SK-N-SH (cell line): ENCODE measurements at regions not wholly inside any gene's neighbourhood (a gene's known extent, or its start where the extent isn't known, plus 50 kb on each side); places are given as distances from the start of the nearest gene placed in this dataset.

Source experiments
- CTCF ChIA-PET: fragments of 300-600, 350-600 bp; formaldehyde crosslinking; extraction: SDS; loops from one replicate; lab custom pipeline; 2021; lab: Yijun Ruan, JAX
- POLR2A ChIA-PET: fragments of 350-600 bp; sonication (Branson Sonifier 250); formaldehyde crosslinking; extraction: SDS; loops from one replicate; lab custom pipeline; 2020; ENCODE audit warnings: antibody characterized with exemption, inconsistent platforms; lab: Yijun Ruan, JAX
- DNase-seq: peaks from one replicate; pipeline ENCODE4 v3.0.0; 2012
- H2AFZ ChIP-seq: fragments of 200-600 bp; sonication (generic); 2 replicates; pipeline ENCODE4 v1.8.1; 2016; ENCODE audit warnings: antibody characterized with exemption, mild to moderate bottlenecking, low read depth
- H3F3A ChIP-seq: fragments of 200-600 bp; sonication (generic); replicated peaks from 2 replicates; pipeline ENCODE3; 2016; ENCODE audit warnings: antibody characterized with exemption, mild to moderate bottlenecking; ENCODE audit not compliant: insufficient read depth
- H3K27ac ChIP-seq, 2 experiments: fragments of 200-500 bp in 1 of 2; fragments of 200-600 bp in 1 of 2; sonication (Bioruptor generic) in 1 of 2; sonication (generic), shearing (Covaris generic) in 1 of 2; 2 replicates each; pipeline versions ENCODE4 v1.5.1 to v1.6.1; 2014 to 2016; ENCODE audit warnings: low read depth in 2 of 2, inconsistent platforms in 1 of 2, low read length in 1 of 2, mild to moderate bottlenecking in 1 of 2, mixed read lengths in 1 of 2
- H3K27me3 ChIP-seq: fragments of 200-600 bp; sonication (generic), shearing (Covaris generic); 2 replicates; pipeline ENCODE4 v1.6.1; 2016; ENCODE audit warnings: mixed run types; ENCODE audit not compliant: insufficient read depth
- H3K36me3 ChIP-seq, 2 experiments: fragments of 200-500 bp in 1 of 2; fragments of 200-600 bp in 1 of 2; sonication (Bioruptor generic) in 1 of 2; sonication (generic) in 1 of 2; replicated peaks in 1 of 2; 2 replicates each; pipeline versions ENCODE3 to v1.5.1; 2014 to 2016; ENCODE audit warnings: low read length in 1 of 2, mild to moderate bottlenecking in 1 of 2; ENCODE audit not compliant: insufficient read depth in 2 of 2, control insufficient read depth in 1 of 2
- H3K4me1 ChIP-seq, 2 experiments: fragments of 200-500 bp in 1 of 2; fragments of 200-600 bp in 1 of 2; sonication (Bioruptor generic) in 1 of 2; sonication (generic), shearing (Covaris generic) in 1 of 2; 2 replicates each; pipeline versions ENCODE4 v1.5.1 to v1.6.1; 2014 to 2016; ENCODE audit warnings: low read depth in 1 of 2, low read length in 1 of 2, mixed run types in 1 of 2; ENCODE audit not compliant: insufficient read depth in 2 of 2, control insufficient read depth in 1 of 2
- H3K4me2 ChIP-seq: fragments of 200-600 bp; sonication (generic), shearing (Covaris generic); 2 replicates; pipeline ENCODE4 v1.6.1; 2017; ENCODE audit warnings: mixed run types
- H3K4me3 ChIP-seq, 2 experiments: fragments of 200-500 bp in 1 of 2; fragments of 200-600 bp in 1 of 2; sonication (Bioruptor generic) in 1 of 2; sonication (generic), shearing (Covaris generic) in 1 of 2; 2 replicates each; pipeline versions ENCODE4 v1.5.1 to v1.8.1; 2014 to 2016; ENCODE audit warnings: low read depth in 2 of 2, inconsistent platforms in 1 of 2, low read length in 1 of 2, mild to moderate bottlenecking in 1 of 2, mixed read lengths in 1 of 2, moderate library complexity in 1 of 2
- H3K79me2 ChIP-seq: fragments of 200-600 bp; sonication (generic); 2 replicates; pipeline ENCODE4 v1.8.1; 2017; ENCODE audit warnings: mild to moderate bottlenecking; ENCODE audit not compliant: insufficient read depth
- H3K9ac ChIP-seq: fragments of 200-600 bp; sonication (generic); 2 replicates; pipeline ENCODE4 v1.6.1; 2017; ENCODE audit warnings: mixed run types
- H3K9me2 ChIP-seq: fragments of 200-600 bp; sonication (generic); 2 replicates; pipeline ENCODE4 v1.6.1; 2017; ENCODE audit warnings: mixed run types
- H3K9me3 ChIP-seq: fragments of 200-600 bp; sonication (generic); 2 replicates; pipeline ENCODE4 v1.6.1; 2017; ENCODE audit warnings: mixed run types, mild to moderate bottlenecking, moderate library complexity
- H4K20me1 ChIP-seq: fragments of 200-600 bp; sonication (generic); 2 replicates; pipeline ENCODE4 v1.6.1; 2017; ENCODE audit warnings: mild to moderate bottlenecking, mixed run types; ENCODE audit not compliant: insufficient read depth
- CHD2 ChIP-seq: fragments of 150-350 bp; IDR thresholded peaks from 2 replicates; pipeline ENCODE4 v1.6.1; 2018; ENCODE audit warnings: low read length; ENCODE audit not compliant: partially characterized antibody
- ELF1 ChIP-seq: IDR thresholded peaks from 2 replicates; pipeline ENCODE4 v1.4.0; 2012
- FOXJ3 ChIP-seq: sonication (generic); formaldehyde crosslinking; IDR thresholded peaks from 2 replicates; pipeline ENCODE4 v1.5.1; 2020; ENCODE audit warnings: mild to moderate bottlenecking, missing genetic modification reagents
- FOXM1 ChIP-seq: IDR thresholded peaks from 2 replicates; pipeline ENCODE4 v1.4.0; 2012; ENCODE audit warnings: low read depth, mild to moderate bottlenecking
- GABPA ChIP-seq: IDR thresholded peaks from 2 replicates; pipeline ENCODE4 v1.4.0; 2012; ENCODE audit warnings: low read depth, mild to moderate bottlenecking
- JUND ChIP-seq: IDR thresholded peaks from 2 replicates; pipeline ENCODE4 v1.4.0; 2012
- POLR2AphosphoS5 ChIP-seq: IDR thresholded peaks from 2 replicates; pipeline ENCODE4 v1.6.1; 2012; ENCODE audit warnings: low read depth, low read length
- RAD21 ChIP-seq: IDR thresholded peaks from 2 replicates; pipeline ENCODE4 v1.6.1; 2012; ENCODE audit warnings: mild to moderate bottlenecking, low read length
- RCOR1 ChIP-seq: fragments of 150-350 bp; IDR thresholded peaks from 2 replicates; pipeline ENCODE4 v1.6.1; 2017; ENCODE audit warnings: antibody characterized with exemption, low read length
- RXRA ChIP-seq: IDR thresholded peaks from 2 replicates; pipeline ENCODE4 v1.4.0; 2012; ENCODE audit warnings: low read depth, mild to moderate bottlenecking, borderline replicate concordance
- SIN3A ChIP-seq: IDR thresholded peaks from 2 replicates; pipeline ENCODE4 v1.6.1; 2012; ENCODE audit warnings: low read depth, mild to moderate bottlenecking, low read length, moderate library complexity, borderline replicate concordance
- TEAD4 ChIP-seq: IDR thresholded peaks from 2 replicates; pipeline ENCODE4 v1.4.0; 2012; ENCODE audit warnings: mild to moderate bottlenecking, borderline replicate concordance; ENCODE audit not compliant: insufficient read depth
- WGBS: methylation state at CpG from one replicate; pipeline ENCODE4 v1.1.6; 2017; ENCODE audit warnings: low lambda C conversion rate; 5-methylcytosine and 5-hydroxymethylcytosine counted together
- TF ChIP-seq, protein P1 (sequence below): fragments of 150-350 bp; IDR thresholded peaks from 2 replicates; pipeline ENCODE4 v1.6.1; 2017; ENCODE audit warnings: antibody characterized with exemption, low read length, low read depth, borderline replicate concordance
- TF ChIP-seq, protein P2 (sequence below): IDR thresholded peaks from 2 replicates; pipeline ENCODE4 v1.4.0; 2012; ENCODE audit warnings: low read depth, borderline replicate concordance
- TF ChIP-seq, protein P3 (sequence below): fragments of 150-350 bp; IDR thresholded peaks from 2 replicates; pipeline ENCODE4 v1.6.1; 2016; ENCODE audit warnings: mild to moderate bottlenecking, low read depth, low read length
- TF ChIP-seq, protein P4 (sequence below): fragments of 200-600 bp; sonication (generic); IDR thresholded peaks from 2 replicates; pipeline ENCODE4 v1.6.1; 2017; ENCODE audit warnings: antibody characterized with exemption, mild to moderate bottlenecking, moderate library complexity
- TF ChIP-seq, protein P5 (sequence below): IDR thresholded peaks from 2 replicates; pipeline ENCODE4 v1.4.0; 2012; ENCODE audit warnings: low read depth
- TF ChIP-seq, protein P6 (sequence below): IDR thresholded peaks from 2 replicates; pipeline ENCODE4; 2012

DNA sequence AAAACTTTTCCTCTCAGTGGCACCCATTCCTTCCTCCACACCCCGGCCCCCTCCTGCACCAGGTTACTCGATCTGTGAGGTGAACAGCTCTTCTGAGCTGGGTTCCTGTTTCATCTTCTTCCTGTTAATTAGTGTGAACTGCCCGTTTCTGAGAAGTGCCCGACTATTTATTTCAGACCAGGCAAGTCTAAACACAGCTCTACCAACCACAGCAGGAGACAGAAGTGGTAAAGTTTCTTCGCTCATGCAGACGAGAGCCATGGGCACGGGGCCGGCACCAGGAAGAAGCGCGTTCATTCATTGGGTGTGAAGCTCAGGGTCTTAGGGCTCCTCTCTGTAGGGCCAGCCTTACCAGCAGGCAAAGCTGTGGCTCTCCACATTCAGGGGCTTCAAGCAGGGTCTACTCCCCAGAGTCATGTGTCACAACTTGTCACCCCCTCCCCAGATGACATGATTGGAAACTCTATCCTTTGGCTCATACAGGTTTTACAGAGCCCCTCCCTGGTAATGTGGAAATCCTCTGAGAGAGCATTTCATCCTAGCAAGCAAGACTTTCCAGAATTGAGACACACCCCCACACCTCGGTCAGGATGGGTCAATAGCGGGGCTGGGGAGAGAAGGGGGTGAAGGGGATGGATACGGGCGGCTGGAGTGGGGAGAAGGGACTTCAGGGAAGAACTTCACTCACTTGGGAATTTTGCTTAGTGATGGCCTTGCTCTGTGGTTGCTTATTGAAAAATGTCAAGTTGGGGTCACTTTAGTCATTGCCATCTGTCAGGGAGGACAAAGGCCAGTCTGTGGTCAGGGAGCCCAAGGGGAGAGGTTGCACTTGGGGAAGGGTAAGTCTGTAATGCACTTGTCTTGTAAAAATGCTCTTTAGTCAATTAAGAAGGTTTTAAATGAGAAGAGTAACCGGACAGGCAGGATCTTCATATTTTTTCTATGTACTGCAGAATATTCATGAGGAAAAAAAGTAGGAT lies 121.6 kb upstream of the TRIM2 start:
- Histone ChIP-seq H4K20me1 (no peaks in the 10 kb centered on the region), H3K79me2 (no peaks in the 10 kb centered on the region), H3K9me3 (no peaks in the 10 kb centered on the region), H3K9ac (no peak overlapping the region), H3K4me1 (peaks cover 4 to 11% of the 10 kb centered on the region in 2 experiments; a peak in 2 of 4 replicates), H3F3A (no peaks in the 10 kb centered on the region), H3K4me3 (no peak overlapping the region), H3K9me2 (no peaks in the 10 kb centered on the region), H3K4me2 (peak overlapping the region; percentile 55; the same call in 1 of the 2 replicates), H3K27me3 (no peaks in the 10 kb centered on the region), H2AFZ (peak overlapping the region; percentile 67), H3K36me3 (no peaks in the 10 kb centered on the region), H3K27ac (no peak overlapping the region)
- ChIA-PET POLR2A (no interaction called here), CTCF (interaction anchor here (0.5 to 5.3 kb wide), 39 partner anchors 8 to 667 kb away, joined by 3 to 151 read pairs (median 4); partner anchors contain the start of genes MND1 and TRIM2)
- DNase-seq, result no peak
- 91% methylated on average over 15 of the region's 15 CpGs for WGBS
- TF ChIP-seq, protein P1, sequence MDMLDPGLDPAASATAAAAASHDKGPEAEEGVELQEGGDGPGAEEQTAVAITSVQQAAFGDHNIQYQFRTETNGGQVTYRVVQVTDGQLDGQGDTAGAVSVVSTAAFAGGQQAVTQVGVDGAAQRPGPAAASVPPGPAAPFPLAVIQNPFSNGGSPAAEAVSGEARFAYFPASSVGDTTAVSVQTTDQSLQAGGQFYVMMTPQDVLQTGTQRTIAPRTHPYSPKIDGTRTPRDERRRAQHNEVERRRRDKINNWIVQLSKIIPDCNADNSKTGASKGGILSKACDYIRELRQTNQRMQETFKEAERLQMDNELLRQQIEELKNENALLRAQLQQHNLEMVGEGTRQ, result no peak
- no peak for TF ChIP-seq RCOR1
- TF ChIP-seq, protein P2, sequence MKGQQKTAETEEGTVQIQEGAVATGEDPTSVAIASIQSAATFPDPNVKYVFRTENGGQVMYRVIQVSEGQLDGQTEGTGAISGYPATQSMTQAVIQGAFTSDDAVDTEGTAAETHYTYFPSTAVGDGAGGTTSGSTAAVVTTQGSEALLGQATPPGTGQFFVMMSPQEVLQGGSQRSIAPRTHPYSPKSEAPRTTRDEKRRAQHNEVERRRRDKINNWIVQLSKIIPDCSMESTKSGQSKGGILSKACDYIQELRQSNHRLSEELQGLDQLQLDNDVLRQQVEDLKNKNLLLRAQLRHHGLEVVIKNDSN, result no peak
- no peak for TF ChIP-seq SIN3A
- no peak for TF ChIP-seq ELF1
- no peak for TF ChIP-seq POLR2AphosphoS5
- TF ChIP-seq RAD21, result no peak
- TF ChIP-seq JUND, result no peak
- TF ChIP-seq CHD2, result no peak
- TF ChIP-seq FOXJ3 (CRISPR knock-in tag), result no peak
- no peak for TF ChIP-seq FOXM1

DNA sequence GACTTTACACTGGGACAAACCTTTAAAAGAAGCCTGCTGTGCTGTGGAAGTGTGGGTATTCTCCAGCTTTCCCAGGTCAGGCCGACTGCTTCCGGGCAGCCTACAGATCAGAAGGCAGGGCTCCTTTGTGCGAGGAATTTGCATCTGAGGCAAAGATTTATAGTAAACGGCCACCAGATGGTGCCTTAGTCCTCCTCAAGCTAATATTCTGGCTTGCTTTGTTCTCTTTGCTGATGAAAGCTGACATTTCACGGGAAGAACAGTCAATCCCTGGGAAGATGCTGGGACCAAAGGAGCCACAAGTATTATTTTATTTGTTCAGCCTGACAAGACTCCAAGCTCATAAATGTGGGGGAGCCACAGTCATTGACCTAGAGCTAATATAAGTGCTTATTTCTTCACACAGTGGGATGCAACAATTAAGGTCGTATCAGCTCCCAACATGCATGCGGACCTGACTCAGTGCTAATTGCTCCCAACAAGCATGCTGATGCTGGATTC lies 120.7 kb upstream of the TRIM2 start:
- no peaks in the 10 kb centered on the region for H3F3A ChIP-seq
- H3K9me3 ChIP-seq, result no peaks in the 10 kb centered on the region
- H3K27me3 ChIP-seq, result no peaks in the 10 kb centered on the region
- H3K4me2 ChIP-seq, result peak overlapping the region; percentile 55; the same call in 1 of the 2 replicates
- H3K9ac ChIP-seq, result no peak overlapping the region
- H3K4me3 ChIP-seq, result no peak overlapping the region; a peak in 1 of 4 replicates
- WGBS, result 32% methylated on average over 7 of the region's 7 CpGs
- peaks cover 4 to 11% of the 10 kb centered on the region in 2 experiments; a peak in 2 of 4 replicates for H3K4me1 ChIP-seq
- DNase-seq, result peak; percentile 72
- ChIA-PET CTCF (interaction anchor here (0.5 to 5.3 kb wide), 48 partner anchors 9 to 776 kb away, joined by 3 to 151 read pairs (median 4); partner anchors contain the start of genes MND1 and TRIM2), POLR2A (interaction anchor here (0.6 to 1.0 kb wide), 2 partner anchors 304 to 638 kb away, joined by 3 to 7 read pairs; partner anchors contain the start of gene TIGD4)
- H3K36me3 ChIP-seq, result no peaks in the 10 kb centered on the region
- H4K20me1 ChIP-seq, result no peaks in the 10 kb centered on the region
- H3K79me2 ChIP-seq, result no peaks in the 10 kb centered on the region
- no peak overlapping the region for H3K27ac ChIP-seq
- no peaks in the 10 kb centered on the region for H3K9me2 ChIP-seq
- H2AFZ ChIP-seq, result peak overlapping the region; percentile 67
- no peak for TF ChIP-seq SIN3A
- peak; percentile 84 for TF ChIP-seq RAD21
- TF ChIP-seq, protein P3, sequence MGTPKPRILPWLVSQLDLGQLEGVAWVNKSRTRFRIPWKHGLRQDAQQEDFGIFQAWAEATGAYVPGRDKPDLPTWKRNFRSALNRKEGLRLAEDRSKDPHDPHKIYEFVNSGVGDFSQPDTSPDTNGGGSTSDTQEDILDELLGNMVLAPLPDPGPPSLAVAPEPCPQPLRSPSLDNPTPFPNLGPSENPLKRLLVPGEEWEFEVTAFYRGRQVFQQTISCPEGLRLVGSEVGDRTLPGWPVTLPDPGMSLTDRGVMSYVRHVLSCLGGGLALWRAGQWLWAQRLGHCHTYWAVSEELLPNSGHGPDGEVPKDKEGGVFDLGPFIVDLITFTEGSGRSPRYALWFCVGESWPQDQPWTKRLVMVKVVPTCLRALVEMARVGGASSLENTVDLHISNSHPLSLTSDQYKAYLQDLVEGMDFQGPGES, result no peak
- TF ChIP-seq, protein P4, sequence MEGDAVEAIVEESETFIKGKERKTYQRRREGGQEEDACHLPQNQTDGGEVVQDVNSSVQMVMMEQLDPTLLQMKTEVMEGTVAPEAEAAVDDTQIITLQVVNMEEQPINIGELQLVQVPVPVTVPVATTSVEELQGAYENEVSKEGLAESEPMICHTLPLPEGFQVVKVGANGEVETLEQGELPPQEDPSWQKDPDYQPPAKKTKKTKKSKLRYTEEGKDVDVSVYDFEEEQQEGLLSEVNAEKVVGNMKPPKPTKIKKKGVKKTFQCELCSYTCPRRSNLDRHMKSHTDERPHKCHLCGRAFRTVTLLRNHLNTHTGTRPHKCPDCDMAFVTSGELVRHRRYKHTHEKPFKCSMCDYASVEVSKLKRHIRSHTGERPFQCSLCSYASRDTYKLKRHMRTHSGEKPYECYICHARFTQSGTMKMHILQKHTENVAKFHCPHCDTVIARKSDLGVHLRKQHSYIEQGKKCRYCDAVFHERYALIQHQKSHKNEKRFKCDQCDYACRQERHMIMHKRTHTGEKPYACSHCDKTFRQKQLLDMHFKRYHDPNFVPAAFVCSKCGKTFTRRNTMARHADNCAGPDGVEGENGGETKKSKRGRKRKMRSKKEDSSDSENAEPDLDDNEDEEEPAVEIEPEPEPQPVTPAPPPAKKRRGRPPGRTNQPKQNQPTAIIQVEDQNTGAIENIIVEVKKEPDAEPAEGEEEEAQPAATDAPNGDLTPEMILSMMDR, result peak; percentile 70
- TF ChIP-seq POLR2AphosphoS5, result no peak
- TF ChIP-seq RXRA, result no peak
- no peak for TF ChIP-seq TEAD4
- TF ChIP-seq, protein P1, result no peak
- TF ChIP-seq, protein P5, sequence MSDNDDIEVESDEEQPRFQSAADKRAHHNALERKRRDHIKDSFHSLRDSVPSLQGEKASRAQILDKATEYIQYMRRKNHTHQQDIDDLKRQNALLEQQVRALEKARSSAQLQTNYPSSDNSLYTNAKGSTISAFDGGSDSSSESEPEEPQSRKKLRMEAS, result no peak
- peak; percentile 40; the same call in 1 of the 2 replicates for TF ChIP-seq GABPA
- TF ChIP-seq, protein P6, sequence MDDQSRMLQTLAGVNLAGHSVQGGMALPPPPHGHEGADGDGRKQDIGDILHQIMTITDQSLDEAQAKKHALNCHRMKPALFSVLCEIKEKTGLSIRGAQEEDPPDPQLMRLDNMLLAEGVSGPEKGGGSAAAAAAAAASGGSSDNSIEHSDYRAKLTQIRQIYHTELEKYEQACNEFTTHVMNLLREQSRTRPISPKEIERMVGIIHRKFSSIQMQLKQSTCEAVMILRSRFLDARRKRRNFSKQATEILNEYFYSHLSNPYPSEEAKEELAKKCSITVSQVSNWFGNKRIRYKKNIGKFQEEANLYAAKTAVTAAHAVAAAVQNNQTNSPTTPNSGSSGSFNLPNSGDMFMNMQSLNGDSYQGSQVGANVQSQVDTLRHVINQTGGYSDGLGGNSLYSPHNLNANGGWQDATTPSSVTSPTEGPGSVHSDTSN, result peak; percentile 46
